Naive thymus-derived CD4-positive, alpha-beta T cell (primary cell): ENCODE measurements at regions not wholly inside any gene's neighbourhood (a gene's known extent, or its start where the extent isn't known, plus 50 kb on each side); places are given as distances from the start of the nearest gene placed in this dataset.

ENCODE experiments used
- ATAC-seq: fragments of 150-1000 bp; cut with Tn5 transposase; 2 replicates; pipeline ENCODE4 v1.10.0; 2021; ENCODE audit warnings: mild to moderate bottlenecking, moderate library complexity
- CTCF ChIA-PET: fragments of 350-600 bp; sonication (Branson Sonifier 250); formaldehyde crosslinking; loops from one replicate; lab custom pipeline; 2021; ENCODE audit warnings: antibody characterized with exemption; lab: Charles Lee
- POLR2A ChIA-PET: fragments of 350-600 bp; sonication (Branson Sonifier 250); formaldehyde crosslinking; loops from one replicate; lab custom pipeline; 2021; ENCODE audit warnings: antibody characterized with exemption, inconsistent platforms; lab: Charles Lee
- DNase-seq, 9 donors: peaks; one replicate each; pipeline versions ENCODE4 v3.0.0 to v3.0.0-alpha.2; 2020 to 2022; ENCODE audit warnings: mixed read lengths in 1 of 9
- H3K27ac ChIP-seq: one replicate; pipeline ENCODE4 v1.7.0; 2013; ENCODE audit warnings: mild to moderate bottlenecking, low read depth, low read length, moderate library complexity
- H3K27me3 ChIP-seq, 2 donors: one replicate each; pipeline ENCODE4 v1.7.0; 2013; ENCODE audit warnings: low read length in 2 of 2, mild to moderate bottlenecking in 2 of 2, moderate library complexity in 2 of 2; ENCODE audit not compliant: control insufficient read depth in 2 of 2, insufficient read depth in 2 of 2
- H3K36me3 ChIP-seq, 3 experiments: 1 replicate in 2 of 3; 2 replicates in 1 of 3; pipeline ENCODE4 v1.7.0; 2013; ENCODE audit warnings: low read length in 3 of 3, mild to moderate bottlenecking in 3 of 3, moderate library complexity in 1 of 3; ENCODE audit not compliant: insufficient read depth in 3 of 3, control insufficient read depth in 2 of 3
- H3K4me1 ChIP-seq, 2 donors: one replicate each; pipeline ENCODE4 v1.7.0; 2013; ENCODE audit warnings: low read length in 2 of 2, mild to moderate bottlenecking in 2 of 2, moderate library complexity in 1 of 2; ENCODE audit not compliant: control insufficient read depth in 2 of 2, insufficient read depth in 2 of 2
- H3K4me3 ChIP-seq: 2 replicates; pipeline ENCODE4 v1.7.0; 2013; ENCODE audit warnings: mild to moderate bottlenecking, low read length
- H3K9me3 ChIP-seq, 3 experiments: 1 replicate in 2 of 3; 2 replicates in 1 of 3; pipeline ENCODE4 v1.7.0; 2013; ENCODE audit warnings: low read length in 3 of 3; ENCODE audit not compliant: control insufficient read depth in 2 of 3
- H3K27ac Mint-ChIP-seq, 9 donors: one replicate each; pipeline ENCODE4 v1.8.0; 2020 to 2022; ENCODE audit warnings: mixed read lengths in 9 of 9, mild to moderate bottlenecking in 8 of 9, moderate library complexity in 5 of 9, inconsistent platforms in 2 of 9
- H3K27me3 Mint-ChIP-seq, 5 donors: one replicate each; pipeline ENCODE4 v1.8.0; 2021 to 2022; ENCODE audit warnings: mixed read lengths in 5 of 5, mild to moderate bottlenecking in 1 of 5
- H3K36me3 Mint-ChIP-seq, 5 donors: one replicate each; pipeline ENCODE4 v1.8.0; 2020 to 2022; ENCODE audit warnings: mixed read lengths in 5 of 5, mild to moderate bottlenecking in 3 of 5, inconsistent platforms in 1 of 5
- H3K4me1 Mint-ChIP-seq, 7 donors: one replicate each; pipeline ENCODE4 v1.8.0; 2020 to 2022; ENCODE audit warnings: mixed read lengths in 7 of 7, mild to moderate bottlenecking in 3 of 7, inconsistent platforms in 1 of 7
- H3K4me3 Mint-ChIP-seq, 10 donors: one replicate each; pipeline ENCODE4 v1.8.0; 2020 to 2022; ENCODE audit warnings: mild to moderate bottlenecking in 10 of 10, mixed read lengths in 10 of 10, moderate library complexity in 6 of 10, inconsistent platforms in 2 of 10
- H3K9me3 Mint-ChIP-seq, 11 donors: one replicate each; pipeline ENCODE4 v1.8.0; 2020 to 2022; ENCODE audit warnings: mixed read lengths in 11 of 11, mild to moderate bottlenecking in 4 of 11, inconsistent platforms in 1 of 11, moderate library complexity in 1 of 11
- intact Hi-C, 2 donors: fragments of 100-400 bp; cut with micrococcal nuclease; formaldehyde crosslinking; loops; one replicate each; pipeline ENCODE4 v1.15.1; 2023

DNA sequence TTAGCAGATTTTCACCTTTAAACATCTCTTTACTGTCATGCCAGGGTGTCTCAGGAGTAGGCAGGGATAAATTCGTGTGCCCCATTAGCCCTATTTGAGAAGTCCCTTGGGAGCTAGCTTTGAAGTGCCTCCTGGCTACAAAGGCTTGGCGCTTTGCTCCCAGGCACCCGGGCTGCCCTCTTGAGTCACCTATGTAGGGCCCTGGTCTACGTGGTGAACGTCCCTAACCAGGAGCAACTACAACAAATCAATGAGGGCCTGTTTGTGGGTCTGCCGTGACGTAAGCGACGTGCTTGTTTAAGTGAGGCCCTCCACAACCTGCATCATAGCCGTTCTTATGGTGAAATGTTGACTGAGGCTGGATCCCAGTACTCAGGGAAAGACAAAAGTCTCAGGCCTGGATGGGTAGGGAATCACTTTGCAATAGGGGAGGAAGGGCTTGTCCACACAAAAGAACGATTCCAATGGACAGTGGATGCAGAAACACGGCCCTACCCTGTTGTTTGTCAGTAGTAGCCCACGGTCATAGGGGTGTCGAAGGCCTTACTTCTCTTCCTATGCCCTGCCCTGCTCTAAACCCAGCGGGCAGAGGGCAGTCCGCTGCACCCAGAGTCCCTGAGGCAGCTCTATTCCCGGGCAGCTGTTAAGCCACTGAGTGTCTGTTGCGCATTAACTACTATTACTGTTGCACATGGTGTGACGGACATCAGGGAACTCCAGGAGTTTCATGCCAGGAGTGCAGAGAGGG lies 93.9 kb downstream of the INHBB start:
- Histone ChIP-seq H3K27ac (no peak overlapping the region), H3K9me3 (no peaks in the 10 kb centered on the region), H3K4me1 (no peaks in the 10 kb centered on the region), H3K4me3 (no peak overlapping the region), H3K36me3 (no peaks in the 10 kb centered on the region), H3K27me3 (peaks cover 0 to 10% of the 10 kb centered on the region in 2 donors)
- CTCF ChIA-PET, result no interaction called here
- POLR2A ChIA-PET, result no interaction called here
- Mint-ChIP-seq H3K27me3 (peaks cover 27 to 61% (median 43%) of the 10 kb centered on the region in 5 donors), H3K9me3 (no peaks in the 10 kb centered on the region), H3K27ac (no peak overlapping the region), H3K4me1 (peaks cover 5 to 13% (median 6%) of the 10 kb centered on the region in 7 donors), H3K4me3 (peak overlapping the region in 1 of 10 donors; percentile 31), H3K36me3 (no peaks in the 10 kb centered on the region)
- DNase-seq (no peak), ATAC-seq (no peak)
- intact Hi-C loops, result no loop called here

DNA sequence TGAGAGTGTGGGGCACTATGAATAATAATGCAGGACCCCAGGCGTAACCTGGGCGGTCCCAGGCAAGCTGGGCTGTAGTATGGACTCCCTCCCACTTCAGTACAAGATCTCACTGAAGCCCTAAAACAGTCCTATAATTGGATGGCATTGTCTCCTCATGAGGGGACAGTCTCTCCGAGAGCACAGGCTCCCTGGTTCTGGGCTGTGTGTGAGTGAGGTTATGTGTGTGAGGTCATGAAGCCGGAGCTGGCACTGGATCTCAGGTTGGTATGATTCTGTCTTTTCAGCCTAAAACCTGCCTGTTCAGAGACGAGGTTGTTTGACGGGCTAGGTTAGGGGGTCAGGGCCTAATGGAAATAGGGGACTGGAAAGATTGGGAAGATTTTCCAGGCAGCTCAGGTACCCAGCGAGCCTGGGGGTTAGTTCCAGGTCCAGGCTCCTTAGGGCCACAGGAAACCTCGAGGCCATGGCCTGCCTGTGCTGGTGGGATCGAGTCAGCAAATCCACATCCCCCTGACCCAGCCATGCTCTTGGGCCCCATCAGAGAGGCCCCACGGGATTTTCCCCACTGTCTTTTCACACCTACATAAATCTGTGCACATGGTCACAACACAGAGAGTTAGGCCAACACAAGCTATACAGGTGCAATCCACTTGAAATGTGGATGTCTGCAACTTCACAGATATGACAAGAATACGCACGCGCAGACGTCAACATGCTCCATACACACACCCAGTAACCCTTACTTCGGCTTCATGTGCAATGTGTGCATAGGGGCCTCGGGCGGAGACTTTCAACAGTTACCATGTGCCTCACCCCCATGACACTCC lies 94.8 kb downstream of the INHBB start:
- Histone ChIP-seq H3K4me1 (no peaks in the 10 kb centered on the region), H3K27me3 (peaks cover 0 to 10% of the 10 kb centered on the region in 2 donors), H3K27ac (no peak overlapping the region), H3K36me3 (no peaks in the 10 kb centered on the region), H3K4me3 (no peak overlapping the region), H3K9me3 (no peaks in the 10 kb centered on the region)
- Mint-ChIP-seq H3K4me1 (peaks cover 5 to 13% (median 6%) of the 10 kb centered on the region in 7 donors), H3K27me3 (peaks cover 32 to 62% (median 44%) of the 10 kb centered on the region in 5 donors), H3K9me3 (no peaks in the 10 kb centered on the region), H3K4me3 (peak overlapping the region in 3 of 10 donors; percentile 4 to 35 (median 31)), H3K27ac (no peak overlapping the region), H3K36me3 (no peaks in the 10 kb centered on the region)
- ChIA-PET POLR2A (no interaction called here), CTCF (no interaction called here)
- intact Hi-C loops, result no loop called here
- ATAC-seq, result no peak
- DNase-seq, result no peak

DNA sequence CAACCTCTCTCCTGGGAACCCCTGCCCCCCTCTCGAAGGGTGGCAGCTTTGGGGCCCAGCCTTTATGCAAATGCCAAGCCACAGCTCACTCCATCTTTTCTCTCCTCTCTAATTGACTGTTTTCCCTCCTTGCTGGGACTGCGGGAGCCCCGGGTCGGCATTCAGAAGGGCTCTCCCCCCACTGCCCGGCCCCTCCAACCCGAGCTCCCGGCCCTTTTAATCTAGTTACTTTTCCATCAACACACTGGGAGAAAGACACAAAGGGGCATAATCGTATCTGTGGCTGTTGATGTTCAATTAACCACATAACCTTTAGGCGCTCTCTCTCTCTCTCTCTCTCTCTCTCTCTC lies 95.4 kb downstream of the INHBB start:
- ATAC-seq (no peak), DNase-seq (no peak)
- H3K27ac ChIP-seq, result no peak overlapping the region
- no peaks in the 10 kb centered on the region for H3K9me3 ChIP-seq
- CTCF ChIA-PET, result interaction anchor here (0.7 kb wide), 1 partner anchor 744 kb away, joined by 4 read pairs; no protein-coding TSS in a partner anchor
- Mint-ChIP-seq H3K27ac (no peak overlapping the region), H3K9me3 (no peaks in the 10 kb centered on the region), H3K27me3 (peaks cover 32 to 62% (median 46%) of the 10 kb centered on the region in 5 donors), H3K4me3 (peak overlapping the region in 3 of 10 donors; percentile 8 to 79 (median 78)), H3K36me3 (no peaks in the 10 kb centered on the region), H3K4me1 (peaks cover 5 to 13% (median 6%) of the 10 kb centered on the region in 7 donors)
- POLR2A ChIA-PET, result no interaction called here
- no peaks in the 10 kb centered on the region for H3K4me1 ChIP-seq
- no peak overlapping the region for H3K4me3 ChIP-seq
- H3K27me3 ChIP-seq, result peaks cover 0 to 10% of the 10 kb centered on the region in 2 donors
- no peaks in the 10 kb centered on the region for H3K36me3 ChIP-seq
- intact Hi-C loops, result no loop called here

DNA sequence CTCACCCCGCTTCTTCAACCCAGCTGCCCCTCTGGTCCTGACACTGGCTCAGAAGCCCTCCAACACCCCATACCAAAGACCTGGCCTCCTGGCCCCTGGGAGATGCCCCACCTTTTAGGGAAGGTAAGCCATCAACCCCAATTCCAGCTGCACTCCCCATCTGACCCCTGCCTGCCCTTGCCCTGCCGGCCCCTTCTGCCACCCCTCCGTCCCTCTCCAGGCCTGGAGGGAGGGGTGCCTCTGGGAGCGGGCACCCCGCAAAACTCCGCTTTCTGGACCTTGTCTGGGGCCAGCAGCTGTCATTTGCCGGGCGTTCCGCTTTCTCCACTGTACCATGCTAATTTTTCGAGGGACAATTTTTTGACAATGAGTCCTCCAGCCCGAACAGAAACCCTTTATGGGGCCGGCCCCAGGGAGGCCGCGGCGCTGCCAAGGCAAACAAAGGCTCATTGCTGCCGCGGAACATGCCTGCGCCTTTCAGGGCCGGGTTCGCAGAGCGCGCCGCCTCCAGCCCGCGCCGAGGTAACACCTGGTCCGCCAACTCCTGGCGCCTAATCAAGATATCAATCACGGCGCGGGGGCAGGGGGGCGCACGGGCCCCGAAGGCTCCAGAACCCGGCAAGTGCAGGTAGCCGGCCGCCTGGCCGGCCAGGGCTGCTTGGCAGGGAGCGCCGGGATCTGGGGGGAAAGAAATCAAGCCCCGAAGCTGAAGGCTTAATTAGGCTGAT lies 96.0 kb downstream of the INHBB start:
- H3K4me3 Mint-ChIP-seq, result peak overlapping the region in 9 of 10 donors; percentile 57 to 79 (median 73)
- peaks cover 32 to 62% (median 44%) of the 10 kb centered on the region in 5 donors for H3K27me3 Mint-ChIP-seq
- H3K9me3 ChIP-seq, result no peaks in the 10 kb centered on the region
- no peak for ATAC-seq
- peaks cover 0 to 10% of the 10 kb centered on the region in 2 donors for H3K27me3 ChIP-seq
- CTCF ChIA-PET, result interaction anchor here (0.7 kb wide), 1 partner anchor 745 kb away, joined by 4 read pairs; no protein-coding TSS in a partner anchor
- no peaks in the 10 kb centered on the region for H3K4me1 ChIP-seq
- intact Hi-C loops, result no loop called here
- H3K4me3 ChIP-seq, result peak overlapping the region; percentile 35
- POLR2A ChIA-PET, result no interaction called here
- no peak for DNase-seq
- H3K4me1 Mint-ChIP-seq, result peaks cover 4 to 13% (median 6%) of the 10 kb centered on the region in 7 donors
- H3K36me3 ChIP-seq, result no peaks in the 10 kb centered on the region
- no peaks in the 10 kb centered on the region for H3K36me3 Mint-ChIP-seq
- H3K27ac Mint-ChIP-seq, result peak overlapping the region in 1 of 9 donors; percentile 70
- H3K9me3 Mint-ChIP-seq, result no peaks in the 10 kb centered on the region
- no peak overlapping the region for H3K27ac ChIP-seq

DNA sequence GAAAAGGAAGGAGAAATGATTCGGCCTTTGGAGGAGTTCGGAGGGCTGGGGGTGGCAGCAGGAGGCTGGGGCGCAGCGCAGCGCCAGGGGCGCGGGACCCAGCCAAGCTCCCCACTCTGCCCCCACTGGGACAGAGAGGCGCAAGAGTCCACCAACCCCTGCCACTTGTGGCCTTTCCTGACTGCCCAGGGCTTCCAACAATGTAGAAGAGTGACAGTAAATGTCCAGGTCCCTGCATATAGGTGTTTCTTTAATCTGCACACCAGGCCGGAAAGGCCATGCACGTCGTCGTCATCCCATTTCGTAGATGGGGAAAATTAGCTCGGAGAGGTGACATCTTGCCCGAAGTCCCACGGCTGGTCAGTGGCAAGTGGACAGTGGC lies 96.6 kb downstream of the INHBB start:
- Mint-ChIP-seq H3K4me3 (peak overlapping the region; percentile 57 to 79 (median 72)), H3K4me1 (peaks cover 4 to 13% (median 6%) of the 10 kb centered on the region in 7 donors), H3K27ac (no peak overlapping the region), H3K9me3 (no peaks in the 10 kb centered on the region), H3K36me3 (no peaks in the 10 kb centered on the region), H3K27me3 (peaks cover 32 to 62% (median 42%) of the 10 kb centered on the region in 5 donors)
- ChIA-PET CTCF (no interaction called here), POLR2A (no interaction called here)
- no peaks in the 10 kb centered on the region for H3K9me3 ChIP-seq
- H3K27me3 ChIP-seq, result peaks cover 0 to 10% of the 10 kb centered on the region in 2 donors
- H3K36me3 ChIP-seq, result no peaks in the 10 kb centered on the region
- H3K4me3 ChIP-seq, result peak overlapping the region; percentile 35
- no peak overlapping the region for H3K27ac ChIP-seq
- DNase-seq, result peak in 1 of 9 donors; percentile 10
- H3K4me1 ChIP-seq, result no peaks in the 10 kb centered on the region
- intact Hi-C loops, result no loop called here
- ATAC-seq, result no peak

DNA sequence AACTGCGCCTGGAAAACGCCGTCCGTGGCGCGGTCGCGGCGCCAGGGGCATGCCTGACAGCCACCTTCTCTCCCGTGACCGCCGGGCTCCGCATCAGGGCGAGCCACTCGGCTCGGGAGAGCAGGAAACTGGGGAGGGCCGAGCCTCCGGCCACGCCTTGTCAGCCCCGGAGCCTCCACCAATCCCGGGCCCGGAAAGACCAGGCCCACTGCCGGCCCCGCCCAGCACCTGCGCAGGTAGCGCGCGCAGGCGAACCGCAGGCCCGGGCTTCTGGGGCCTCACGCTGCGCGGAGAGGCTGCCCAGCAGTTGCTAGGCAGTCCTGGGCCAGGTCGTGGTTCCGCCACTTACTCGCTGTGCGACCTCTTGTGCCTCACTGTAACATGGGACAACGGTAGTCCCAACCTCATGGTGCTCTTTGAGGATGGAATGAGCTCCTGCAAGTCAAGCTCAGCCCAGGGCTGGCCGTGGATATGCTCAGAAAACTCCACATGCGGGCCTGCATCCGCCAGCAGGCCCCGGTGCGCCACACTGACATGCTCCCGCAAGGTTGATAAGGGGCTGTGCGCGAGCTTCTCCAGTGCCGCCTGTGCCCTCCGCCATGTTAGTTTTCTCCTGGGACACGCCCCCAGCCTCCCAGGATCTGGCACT lies 97.1 kb downstream of the INHBB start:
- H3K27ac Mint-ChIP-seq, result no peak overlapping the region
- DNase-seq (peak in 7 of 9 donors; percentile 7 to 43 (median 34)), ATAC-seq (peak; percentile 58)
- H3K36me3 Mint-ChIP-seq, result no peaks in the 10 kb centered on the region
- peaks cover 4 to 13% (median 6%) of the 10 kb centered on the region in 7 donors for H3K4me1 Mint-ChIP-seq
- CTCF ChIA-PET, result no interaction called here
- Histone ChIP-seq H3K27me3 (peaks cover 0 to 10% of the 10 kb centered on the region in 2 donors), H3K4me1 (no peaks in the 10 kb centered on the region), H3K9me3 (no peaks in the 10 kb centered on the region), H3K27ac (no peak overlapping the region), H3K36me3 (no peaks in the 10 kb centered on the region), H3K4me3 (peak overlapping the region; percentile 35)
- peak overlapping the region; percentile 58 to 83 (median 76) for H3K4me3 Mint-ChIP-seq
- POLR2A ChIA-PET, result no interaction called here
- intact Hi-C loops, result no loop called here
- no peaks in the 10 kb centered on the region for H3K9me3 Mint-ChIP-seq
- peaks cover 32 to 61% (median 42%) of the 10 kb centered on the region in 5 donors for H3K27me3 Mint-ChIP-seq
